ENCODE measurements at regions not wholly inside any gene's neighbourhood (a gene's known extent, or its start where the extent isn't known, plus 50 kb on each side); places are given as distances from the start of the nearest gene placed in this dataset.

- peak overlapping the region; percentile 76 for H2AFZ ChIP-seq (ENCODE audit: low read depth, low read length)
- in situ Hi-C loops (cut with MboI) (no loop called here), intact Hi-C loops (cut with micrococcal nuclease) (loop anchor here (1.0 to 5.0 kb wide), 2 partner anchors 37 to 57 kb away; no protein-coding TSS in a partner anchor)
- BruUV-seq (replicated peaks), result no TSS peak
- H3K9ac ChIP-seq (ENCODE audit: insufficient read depth in 1 of 2, low read depth in 2 of 2, low read length in 2 of 2), result peak overlapping the region; percentile 45 to 78
- no peak overlapping the region for H3K4me3 ChIP-seq
- CTCF ChIA-PET (ENCODE audit: low intra/inter-chr PET ratio), result no interaction called here
- H3K4me2 ChIP-seq (ENCODE audit: insufficient read depth, low read length), result peak overlapping the region; percentile 70
- no peaks in the 10 kb centered on the region for H3K36me3 ChIP-seq (ENCODE audit: control insufficient read depth, insufficient read depth, low read length)
- FAIRE-seq (peak; percentile 99), DNase-seq (ENCODE audit: extremely low read depth in 1 of 4, low spot score in 3 of 4) (peak; percentile 88 to 98 (median 92)), ATAC-seq (peak; percentile 92)
- no peaks in the 10 kb centered on the region for H3K79me2 ChIP-seq (ENCODE audit: control insufficient read depth, insufficient read depth, low read length)
- no peaks in the 10 kb centered on the region for H4K20me1 ChIP-seq (replicated peaks; ENCODE audit: control insufficient read depth, insufficient read depth, low read length)
- peak overlapping the region; percentile 67 for H3K27ac ChIP-seq (ENCODE audit: extremely low read depth, low read depth, low read length)
- POLR2A ChIA-PET, result interaction anchor here (0.6 to 1.6 kb wide), 11 partner anchors 7 to 1215 kb away, joined by 3 to 8 read pairs (median 3); partner anchors contain the start of genes CYB5RL and MRPL37
- peaks cover 2% of the 10 kb centered on the region for H3K9me1 ChIP-seq (ENCODE audit: control insufficient read depth, insufficient read depth, low read length)
- no peaks in the 10 kb centered on the region for H3K27me3 ChIP-seq (ENCODE audit: control insufficient read depth in 2 of 2, insufficient read depth in 2 of 2, low read length in 2 of 2)
- WGBS (ENCODE audit: insufficient coverage, low coverage, missing lambda C conversion rate), result 5% methylated on average over 9 of the region's 9 CpGs
- peaks cover 37 to 41% of the 10 kb centered on the region in 2 experiments for H3K4me1 ChIP-seq (replicated peaks in 1 of 2; ENCODE audit: control insufficient read depth in 2 of 2, insufficient read depth in 2 of 2, low read length in 2 of 2)
- no peaks in the 10 kb centered on the region; the same call in 1 of the 2 replicates for H3K9me3 ChIP-seq (replicated peaks; ENCODE audit: control insufficient read depth, insufficient read depth, low read depth, low read length)
- TF ChIP-seq GABPA (tag; conservative IDR thresholded peaks at IDR 0.05; ENCODE audit: low read depth) (peak; percentile 78), BHLHE40 (IDR thresholded peaks at IDR 0.05; ENCODE audit: low read length) (peak; percentile 99), NUFIP1 (IDR thresholded peaks at IDR 0.05; ENCODE audit: partially characterized antibody) (no peak), ZNF121 (CRISPR knock-in tag; conservative IDR thresholded peaks at IDR 0.05) (no peak), CTBP1 (IDR thresholded peaks at IDR 0.05; ENCODE audit: borderline replicate concordance) (peak; percentile 86), ZFP30 (CRISPR knock-in tag; IDR thresholded peaks at IDR 0.05; ENCODE audit: borderline replicate concordance) (no peak), ZNF778 (CRISPR knock-in tag; IDR thresholded peaks at IDR 0.05) (no peak), SMAD3 (CRISPR knock-in tag; conservative IDR thresholded peaks at IDR 0.05) (peak; percentile 62; the same call in 1 of the 2 replicates), PML (IDR thresholded peaks at IDR 0.05; ENCODE audit: low read length) (peak; percentile 97), JUND (IDR thresholded peaks at IDR 0.05; ENCODE audit: borderline replicate concordance, low read depth, low read length) (peak; percentile 85), JUND (tag; IDR thresholded peaks at IDR 0.05; ENCODE audit: borderline replicate concordance, low read depth, low read length) (peak; percentile 79; the same call in 2 of the 3 replicates), ZNF133 (CRISPR knock-in tag; IDR thresholded peaks at IDR 0.05) (no peak), HMBOX1 (IDR thresholded peaks at IDR 0.05) (peak; percentile 83; the same call in 1 of the 2 replicates), GTF2E2 (tag; IDR thresholded peaks at IDR 0.05) (peak; percentile 91), TFAP4 (CRISPR knock-in tag; IDR thresholded peaks at IDR 0.05; ENCODE audit: borderline replicate concordance) (peak; percentile 85), NFE2 (IDR thresholded peaks at IDR 0.05; ENCODE audit: low read depth) (peak; percentile 50; the same call in 1 of the 2 replicates), CC2D1A (IDR thresholded peaks at IDR 0.05) (peak; percentile 95; the same call in 1 of the 2 replicates), ZNF263 (CRISPR knock-in tag; IDR thresholded peaks at IDR 0.05; ENCODE audit: borderline replicate concordance) (peak; percentile 79; the same call in 1 of the 2 replicates), ZNF589 (CRISPR knock-in tag; IDR thresholded peaks at IDR 0.05; ENCODE audit: low read depth) (peak; percentile 93), BACH1 (tag; IDR thresholded peaks at IDR 0.05) (peak; percentile 71), SOX6 (IDR thresholded peaks at IDR 0.05) (peak; percentile 93), ZNF274 (IDR thresholded peaks at IDR 0.05; ENCODE audit: borderline replicate concordance, low read depth, low read length) (peak; percentile 20; the same call in 1 of the 2 replicates), FOSL1 (tag; conservative IDR thresholded peaks at IDR 0.05) (peak; percentile 89), DMBX1 (CRISPR knock-in tag; IDR thresholded peaks at IDR 0.05; ENCODE audit: borderline replicate concordance) (peak; percentile 96)
Observed at GRCh38 chr1:54464477-54465146, 58.4 kb upstream of the SSBP3 start.

Measured in K562 (cell line).